Fibroblast of lung (primary cell): ENCODE measurements at regions not wholly inside any gene's neighbourhood (a gene's known extent, or its start where the extent isn't known, plus 50 kb on each side); places are given as distances from the start of the nearest gene placed in this dataset.

ENCODE experiments used
- DNase-seq, 2 donors: peaks; one replicate each; pipeline versions ENCODE4 v3.0.0 to v3.0.0-alpha.2; 2010; ENCODE audit warnings: low read depth in 2 of 2
- H2AFZ ChIP-seq: 2 replicates; pipeline ENCODE4 v1.5.1; 2012; ENCODE audit warnings: low read length, control low read depth, inconsistent platforms
- H3K27ac ChIP-seq: 2 replicates; pipeline ENCODE4 v1.5.1; 2011; ENCODE audit warnings: low read length, control low read depth; ENCODE audit not compliant: insufficient read depth
- H3K27me3 ChIP-seq: 2 replicates; pipeline ENCODE4 v1.5.1; 2011; ENCODE audit warnings: mild to moderate bottlenecking, low read length; ENCODE audit not compliant: control insufficient read depth, insufficient read depth
- H3K36me3 ChIP-seq: 2 replicates; pipeline ENCODE4 v1.5.1; 2011; ENCODE audit warnings: low read length; ENCODE audit not compliant: control insufficient read depth, insufficient read depth
- H3K4me1 ChIP-seq: 2 replicates; pipeline ENCODE4 v1.5.1; 2011; ENCODE audit warnings: low read length; ENCODE audit not compliant: control insufficient read depth, insufficient read depth; ENCODE audit errors: extremely low read depth
- H3K4me2 ChIP-seq: 2 replicates; pipeline ENCODE4 v1.5.1; 2011; ENCODE audit warnings: low read length, control low read depth; ENCODE audit not compliant: insufficient read depth; ENCODE audit errors: extremely low read depth
- H3K4me3 ChIP-seq, 4 experiments: fragments of 200-600 bp in 1 of 4; sonication (generic) in 1 of 4; replicated peaks in 1 of 4; 2 replicates each; pipeline ENCODE4 v1.5.1; 2011 to 2016; ENCODE audit warnings: low read length in 4 of 4, low read depth in 3 of 4, mild to moderate bottlenecking in 3 of 4, control low read depth in 2 of 4, inconsistent platforms in 1 of 4, mixed read lengths in 1 of 4; ENCODE audit not compliant: insufficient read depth in 1 of 4; ENCODE audit errors: control extremely low read depth in 1 of 4
- H3K79me2 ChIP-seq: 2 replicates; pipeline ENCODE4 v1.5.1; 2012; ENCODE audit warnings: mild to moderate bottlenecking, low read length, inconsistent platforms; ENCODE audit not compliant: control insufficient read depth, insufficient read depth
- H3K9ac ChIP-seq: 2 replicates; pipeline ENCODE4 v1.5.1; 2011; ENCODE audit warnings: mild to moderate bottlenecking, low read length, control low read depth; ENCODE audit not compliant: insufficient read depth
- H3K9me3 ChIP-seq: 2 replicates; pipeline ENCODE4 v1.5.1; 2012; ENCODE audit warnings: low read depth, low read length; ENCODE audit not compliant: control insufficient read depth, insufficient read depth
- H4K20me1 ChIP-seq: 2 replicates; pipeline ENCODE4 v1.5.1; 2011; ENCODE audit warnings: low read length; ENCODE audit not compliant: control insufficient read depth, insufficient read depth; ENCODE audit errors: extremely low read depth
- CTCF ChIP-seq, 2 donors: IDR thresholded peaks in 1 of 2; conservative IDR thresholded peaks in 1 of 2; 1 replicate in 1 of 2; 2 replicates in 1 of 2; pipeline ENCODE4 v1.5.1; 2011 to 2012; ENCODE audit warnings: low read length in 2 of 2, control low read depth in 1 of 2, inconsistent platforms in 1 of 2, low read depth in 1 of 2, mild to moderate bottlenecking in 1 of 2
- EZH2 ChIP-seq: IDR thresholded peaks from 2 replicates; pipeline ENCODE4 v1.5.1; 2012; ENCODE audit warnings: low read length, control low read depth, mild to moderate bottlenecking; ENCODE audit errors: missing control alignments

GRCh38 chrX:131763674-131764073 lies 219.8 kb downstream of the OR13H1 start:
- Histone ChIP-seq H3K27me3 (no peaks in the 10 kb centered on the region), H3K27ac (no peak overlapping the region), H2AFZ (no peak overlapping the region), H3K9ac (no peak overlapping the region), H3K4me1 (no peaks in the 10 kb centered on the region), H4K20me1 (no peaks in the 10 kb centered on the region), H3K4me2 (peak overlapping the region; percentile 48), H3K36me3 (no peaks in the 10 kb centered on the region), H3K4me3 (no peak overlapping the region), H3K9me3 (no peaks in the 10 kb centered on the region), H3K79me2 (no peaks in the 10 kb centered on the region)
- TF ChIP-seq CTCF (conservative IDR thresholded peaks at IDR 0.05 in 1 of 2, IDR thresholded peaks at IDR 0.05 in 1 of 2; ENCODE audit: low read depth in 1 of 2, low read length in 2 of 2) (no peak), EZH2 (no peak)
- peak in 1 of 2 donors; percentile 65 for DNase-seq

GRCh38 chrX:131764216-131764615 lies 220.3 kb downstream of the OR13H1 start:
- DNase-seq: no peak
- TF ChIP-seq CTCF (conservative IDR thresholded peaks at IDR 0.05 in 1 of 2, IDR thresholded peaks at IDR 0.05 in 1 of 2; ENCODE audit: low read depth in 1 of 2, low read length in 2 of 2) (no peak), EZH2 (no peak)
- H2AFZ ChIP-seq: no peak overlapping the region

GRCh38 chrX:131778269-131779218 lies 234.7 kb downstream of the OR13H1 start:
- H3K4me2 ChIP-seq: peak overlapping the region; percentile 62
- no peaks in the 10 kb centered on the region for H4K20me1 ChIP-seq
- H3K79me2 ChIP-seq: no peaks in the 10 kb centered on the region
- H3K9me3 ChIP-seq: no peaks in the 10 kb centered on the region
- DNase-seq: peak in 1 of 2 donors; percentile 56
- H3K4me3 ChIP-seq: peak overlapping the region in 2 of 4 experiments; percentile 17 to 30
- no peak for TF ChIP-seq EZH2
- TF ChIP-seq CTCF (conservative IDR thresholded peaks at IDR 0.05 in 1 of 2, IDR thresholded peaks at IDR 0.05 in 1 of 2; ENCODE audit: low read depth in 1 of 2, low read length in 2 of 2): no peak
- no peak overlapping the region for H2AFZ ChIP-seq
- no peaks in the 10 kb centered on the region for H3K27me3 ChIP-seq
- H3K9ac ChIP-seq: no peak overlapping the region
- no peaks in the 10 kb centered on the region for H3K36me3 ChIP-seq
- H3K4me1 ChIP-seq: no peaks in the 10 kb centered on the region
- H3K27ac ChIP-seq: peak overlapping the region; percentile 65

More at GRCh38 chrX:131764216-131764615, 220.3 kb downstream of the OR13H1 start:
- no peaks in the 10 kb centered on the region for H3K27me3 ChIP-seq
- no peak overlapping the region for H3K4me3 ChIP-seq
- no peak overlapping the region for H3K9ac ChIP-seq
- H4K20me1 ChIP-seq: no peaks in the 10 kb centered on the region
- no peak overlapping the region for H3K27ac ChIP-seq
- no peaks in the 10 kb centered on the region for H3K4me1 ChIP-seq
- no peaks in the 10 kb centered on the region for H3K9me3 ChIP-seq
- H3K36me3 ChIP-seq: no peaks in the 10 kb centered on the region
- no peaks in the 10 kb centered on the region for H3K79me2 ChIP-seq
- H3K4me2 ChIP-seq: peak overlapping the region; percentile 23
